GM19240 (cell line): ENCODE measurements at regions not wholly inside any gene's neighbourhood (a gene's known extent, or its start where the extent isn't known, plus 50 kb on each side); places are given as distances from the start of the nearest gene placed in this dataset.

Experiments
- DNase-seq: peaks from one replicate; pipeline ENCODE4 v3.0.0; 2011; ENCODE audit warnings: low spot score; ENCODE audit not compliant: insufficient read length

GRCh38 chr22:47990481-47990880 lies 1228.0 kb downstream of the TBC1D22A start:
- DNase-seq = no peak

- no peak for DNase-seq
Observed at GRCh38 chr22:47987885-47988515, 1225.5 kb downstream of the TBC1D22A start.

GRCh38 chr22:47976219-47976618 lies 1213.8 kb downstream of the TBC1D22A start:
- DNase-seq = no peak

- no peak for DNase-seq
Observed at GRCh38 chr22:47967831-47968230, 1205.4 kb downstream of the TBC1D22A start.

- no peak for DNase-seq
Observed at GRCh38 chr22:47966316-47966715, 1203.9 kb downstream of the TBC1D22A start.

GRCh38 chr22:47965896-47966295 lies 1203.4 kb downstream of the TBC1D22A start:
- DNase-seq = no peak

GRCh38 chr22:47965066-47965465 lies 1202.6 kb downstream of the TBC1D22A start:
- no peak for DNase-seq

- DNase-seq = no peak
Observed at GRCh38 chr22:47963660-47964059, 1201.2 kb downstream of the TBC1D22A start.

GRCh38 chr22:47957649-47958048 lies 1195.2 kb downstream of the TBC1D22A start:
- no peak for DNase-seq

GRCh38 chr22:47954107-47954506 lies 1191.7 kb downstream of the TBC1D22A start:
- DNase-seq = no peak

GRCh38 chr22:47944941-47945340 lies 1182.5 kb downstream of the TBC1D22A start:
- DNase-seq = no peak

GRCh38 chr22:47943729-47944700 lies 1181.6 kb downstream of the TBC1D22A start:
- DNase-seq = no peak

- no peak for DNase-seq
Observed at GRCh38 chr22:47940211-47940610, 1177.8 kb downstream of the TBC1D22A start.

- DNase-seq = no peak
Observed at GRCh38 chr22:47933891-47934290, 1171.4 kb downstream of the TBC1D22A start.

GRCh38 chr22:47933226-47933625 lies 1170.8 kb downstream of the TBC1D22A start:
- DNase-seq = no peak

- no peak for DNase-seq
Observed at GRCh38 chr22:47929646-47930185, 1167.3 kb downstream of the TBC1D22A start.

- DNase-seq = no peak
Observed at GRCh38 chr22:47929073-47929472, 1166.6 kb downstream of the TBC1D22A start.

GRCh38 chr22:47928631-47929030 lies 1166.2 kb downstream of the TBC1D22A start:
- DNase-seq = no peak

- no peak for DNase-seq
Observed at GRCh38 chr22:47927648-47928210, 1165.3 kb downstream of the TBC1D22A start.

GRCh38 chr22:47923011-47923427 lies 1160.6 kb downstream of the TBC1D22A start:
- DNase-seq = no peak

GRCh38 chr22:47921906-47922305 lies 1159.5 kb downstream of the TBC1D22A start:
- DNase-seq = no peak

- DNase-seq = no peak
Observed at GRCh38 chr22:47920380-47920959, 1158.0 kb downstream of the TBC1D22A start.
